ENCODE measurements at regions not wholly inside any gene's neighbourhood (a gene's known extent, or its start where the extent isn't known, plus 50 kb on each side); places are given as distances from the start of the nearest gene placed in this dataset.

- TF ChIP-seq CTCF (IDR thresholded peaks at IDR 0.05) (no peak), POLR2A (IDR thresholded peaks at IDR 0.05) (no peak)
These were observed 68.8 kb upstream of the CAND1 start for GRCh38 chr12:67200386-67200785.
